Mammary epithelial cell (primary cell): ENCODE measurements at regions not wholly inside any gene's neighbourhood (a gene's known extent, or its start where the extent isn't known, plus 50 kb on each side); places are given as distances from the start of the nearest gene placed in this dataset.

Experiments
- CTCF ChIP-seq, 2 donors: IDR thresholded peaks in 1 of 2; conservative IDR thresholded peaks in 1 of 2; 2 replicates each; pipeline ENCODE4 v1.5.1; 2011 to 2012; ENCODE audit warnings: inconsistent platforms in 2 of 2, low read length in 2 of 2, mild to moderate bottlenecking in 2 of 2, control low read depth in 1 of 2, low read depth in 1 of 2; ENCODE audit not compliant: insufficient read depth in 1 of 2; ENCODE audit errors: extremely low read depth in 1 of 2
- EZH2 ChIP-seq: IDR thresholded peaks from 2 replicates; pipeline ENCODE4 v1.6.1; 2012; ENCODE audit warnings: low read length, inconsistent platforms, borderline replicate concordance

- TF ChIP-seq CTCF (conservative IDR thresholded peaks at IDR 0.05 in 1 of 2, IDR thresholded peaks at IDR 0.05 in 1 of 2; ENCODE audit: extremely low read depth in 1 of 2, insufficient read depth in 1 of 2, low read depth in 1 of 2, low read length in 2 of 2) (no peak), EZH2 (no peak)
Measured at GRCh38 chr6:15121977-15122550, 123.8 kb upstream of the JARID2 start.
